H9 (cell line): ENCODE measurements at regions not wholly inside any gene's neighbourhood (a gene's known extent, or its start where the extent isn't known, plus 50 kb on each side); places are given as distances from the start of the nearest gene placed in this dataset.

ENCODE experiments used
- DNase-seq: peaks from one replicate; pipeline ENCODE4 v3.0.0-alpha.2; 2017
- H2AFZ ChIP-seq: one replicate; pipeline ENCODE4 v1.6.1; 2013; ENCODE audit warnings: mild to moderate bottlenecking, low read length, control low read depth, moderate library complexity
- H2AK5ac ChIP-seq: 2 replicates; pipeline ENCODE4 v1.6.1; 2013; ENCODE audit warnings: low read length, control low read depth, mixed read lengths; ENCODE audit not compliant: insufficient read length
- H2BK120ac ChIP-seq: one replicate; pipeline ENCODE4 v1.6.1; 2013; ENCODE audit warnings: low read depth, mild to moderate bottlenecking, low read length, control low read depth, inconsistent platforms; ENCODE audit not compliant: poor library complexity, severe bottlenecking
- H2BK12ac ChIP-seq: 2 replicates; pipeline ENCODE4 v1.6.1; 2013; ENCODE audit warnings: low read length, control low read depth, mixed read lengths, low read depth; ENCODE audit not compliant: insufficient read length
- H2BK15ac ChIP-seq: 2 replicates; pipeline ENCODE4 v1.6.1; 2013; ENCODE audit warnings: low read depth, low read length, control low read depth
- H2BK20ac ChIP-seq: one replicate; pipeline ENCODE4 v1.6.1; 2013; ENCODE audit warnings: low read depth, mild to moderate bottlenecking, low read length, control low read depth, inconsistent platforms; ENCODE audit not compliant: poor library complexity, severe bottlenecking
- H2BK5ac ChIP-seq: 2 replicates; pipeline ENCODE4 v1.6.1; 2013; ENCODE audit warnings: low read length, control low read depth, mixed read lengths; ENCODE audit not compliant: insufficient read length
- H3K14ac ChIP-seq: 2 replicates; pipeline ENCODE4 v1.6.1; 2013; ENCODE audit warnings: low read length, control low read depth; ENCODE audit not compliant: insufficient read depth
- H3K18ac ChIP-seq: 2 replicates; pipeline ENCODE4 v1.6.1; 2013; ENCODE audit warnings: low read depth, mild to moderate bottlenecking, mixed read lengths, low read length, control low read depth; ENCODE audit not compliant: insufficient read length
- H3K23ac ChIP-seq: 2 replicates; pipeline ENCODE4 v1.6.1; 2013; ENCODE audit warnings: low read length, control low read depth, mixed read lengths, low read depth; ENCODE audit not compliant: insufficient read length
- H3K23me2 ChIP-seq: 2 replicates; pipeline ENCODE4 v1.6.1; 2013; ENCODE audit warnings: low read depth, mild to moderate bottlenecking, mixed read lengths, low read length, control low read depth; ENCODE audit not compliant: insufficient read length, poor library complexity, severe bottlenecking
- H3K27ac ChIP-seq: 2 replicates; pipeline ENCODE4 v1.5.1; 2013; ENCODE audit warnings: low read length, control low read depth, mixed read lengths, low read depth; ENCODE audit not compliant: insufficient read length
- H3K27me3 ChIP-seq: 2 replicates; pipeline ENCODE4 v1.6.1; 2013; ENCODE audit warnings: low read length, control low read depth, inconsistent platforms; ENCODE audit not compliant: insufficient read depth
- H3K4ac ChIP-seq: 2 replicates; pipeline ENCODE4 v1.6.1; 2013; ENCODE audit warnings: low read depth, mild to moderate bottlenecking, control low read depth, inconsistent platforms, low read length, moderate library complexity
- H3K4me1 ChIP-seq: 2 replicates; pipeline ENCODE4 v1.6.1; 2013; ENCODE audit warnings: low read length, control low read depth, inconsistent platforms; ENCODE audit not compliant: insufficient read depth
- H3K4me2 ChIP-seq: 2 replicates; pipeline ENCODE4 v1.6.1; 2013; ENCODE audit warnings: low read length, control low read depth, mixed read lengths; ENCODE audit not compliant: insufficient read length, insufficient read depth
- H3K56ac ChIP-seq: 2 replicates; pipeline ENCODE4 v1.6.1; 2013; ENCODE audit warnings: low read depth, mild to moderate bottlenecking, mixed read lengths, low read length, control low read depth; ENCODE audit not compliant: insufficient read length
- H3K79me1 ChIP-seq: 2 replicates; pipeline ENCODE4 v1.6.1; 2013; ENCODE audit warnings: low read depth, mild to moderate bottlenecking, moderate library complexity, low read length, control low read depth, inconsistent platforms; ENCODE audit not compliant: insufficient read depth, poor library complexity, severe bottlenecking
- H3K79me2 ChIP-seq: 2 replicates; pipeline ENCODE4 v1.6.1; 2013; ENCODE audit warnings: low read length, control low read depth, inconsistent platforms; ENCODE audit not compliant: insufficient read depth
- H3K9ac ChIP-seq: 2 replicates; pipeline ENCODE4 v1.6.1; 2013; ENCODE audit warnings: low read length, control low read depth, mixed read lengths; ENCODE audit not compliant: insufficient read length; ENCODE audit errors: extremely low read depth
- H3K9me3 ChIP-seq: one replicate; pipeline ENCODE4 v1.6.1; 2013; ENCODE audit warnings: low read depth, low read length, inconsistent platforms; ENCODE audit not compliant: control insufficient read depth
- H3T11ph ChIP-seq: one replicate; pipeline ENCODE4 v1.6.1; 2013; ENCODE audit warnings: mild to moderate bottlenecking, low read length, control low read depth, inconsistent platforms
- H4K20me1 ChIP-seq: one replicate; pipeline ENCODE4 v1.6.1; 2013; ENCODE audit not compliant: control insufficient read depth, insufficient read length, insufficient read depth
- H4K5ac ChIP-seq: 2 replicates; pipeline ENCODE4 v1.6.1; 2013; ENCODE audit warnings: low read depth, mild to moderate bottlenecking, mixed read lengths, low read length, control low read depth; ENCODE audit not compliant: insufficient read length
- H4K8ac ChIP-seq: replicated peaks from 2 replicates; pipeline ENCODE4 v1.6.1; 2013; ENCODE audit warnings: low read length, control low read depth, mixed read lengths, low read depth; ENCODE audit not compliant: insufficient read length
- H4K91ac ChIP-seq: 2 replicates; pipeline ENCODE4 v1.6.1; 2013; ENCODE audit warnings: low read depth, mild to moderate bottlenecking, moderate library complexity, mixed read lengths, low read length, control low read depth; ENCODE audit not compliant: insufficient read length
- H3K27ac Mint-ChIP-seq, 3 experiments: 2 replicates in 2 of 3; 3 replicates in 1 of 3; pipeline ENCODE4 v1.8.0; 2020 to 2021; ENCODE audit warnings: mixed read lengths in 3 of 3, mild to moderate bottlenecking in 1 of 3, moderate library complexity in 1 of 3
- H3K27me3 Mint-ChIP-seq: 2 replicates; pipeline ENCODE4 v1.8.0; 2021; ENCODE audit warnings: low read depth, mild to moderate bottlenecking, moderate library complexity, mixed read lengths
- H3K36me3 Mint-ChIP-seq, 3 experiments: 2 replicates in 2 of 3; 3 replicates in 1 of 3; pipeline ENCODE4 v1.8.0; 2020 to 2021; ENCODE audit warnings: low read depth in 3 of 3, mixed read lengths in 3 of 3; ENCODE audit not compliant: insufficient read depth in 1 of 3
- H3K4me1 Mint-ChIP-seq, 2 experiments: 2 replicates each; pipeline ENCODE4 v1.8.0; 2020; ENCODE audit warnings: mixed read lengths in 2 of 2
- H3K4me3 Mint-ChIP-seq, 2 experiments: 2 replicates in 1 of 2; 3 replicates in 1 of 2; pipeline ENCODE4 v1.8.0; 2020 to 2021; ENCODE audit warnings: mild to moderate bottlenecking in 2 of 2, mixed read lengths in 2 of 2, moderate library complexity in 1 of 2
- H3K9me3 Mint-ChIP-seq, 2 experiments: 2 replicates in 1 of 2; 3 replicates in 1 of 2; pipeline ENCODE4 v1.8.0; 2020; ENCODE audit warnings: mild to moderate bottlenecking in 2 of 2, mixed read lengths in 2 of 2, moderate library complexity in 1 of 2
- CTCF ChIP-seq: fragments of 200-600 bp; sonication (generic); conservative IDR thresholded peaks from 3 replicates; pipeline ENCODE4 v1.8.0; 2021; ENCODE audit warnings: antibody characterized with exemption, mild to moderate bottlenecking
- WGBS: extraction: QIAGEN DNeasy Blood & Tissue Kit; methylation state at CpG from one replicate; pipeline ENCODE4 v1.1.7; 2013; ENCODE audit warnings: missing lambda C conversion rate, low lambda C conversion rate, mixed read lengths; ENCODE audit not compliant: insufficient read length; ENCODE audit errors: extremely low coverage; 5-methylcytosine and 5-hydroxymethylcytosine counted together

- H3K79me1 ChIP-seq = no peaks in the 10 kb centered on the region
- H3K4me1 Mint-ChIP-seq = peaks cover 0 to 3% of the 10 kb centered on the region in 2 experiments; a peak in 2 of 4 replicates
- no peak overlapping the region for H3K27ac Mint-ChIP-seq
- no peak for DNase-seq
- no peak overlapping the region for H2AK5ac ChIP-seq
- H3K18ac ChIP-seq = no peak overlapping the region
- no peaks in the 10 kb centered on the region for H4K20me1 ChIP-seq
- no peaks in the 10 kb centered on the region for H3K79me2 ChIP-seq
- H3K27ac ChIP-seq = no peak overlapping the region
- H4K5ac ChIP-seq = no peak overlapping the region
- no peak overlapping the region for H2BK15ac ChIP-seq
- no peak overlapping the region for H3K9ac ChIP-seq
- no peaks in the 10 kb centered on the region for H3K4me1 ChIP-seq
- no peak overlapping the region for H2BK12ac ChIP-seq
- no peak overlapping the region for H3K56ac ChIP-seq
- H3K14ac ChIP-seq = no peak overlapping the region
- no peak for TF ChIP-seq CTCF
- H3K23ac ChIP-seq = no peak overlapping the region
- no peaks in the 10 kb centered on the region for H3K36me3 Mint-ChIP-seq
- H2BK5ac ChIP-seq = no peak overlapping the region
- WGBS = no CpG with 5 or more reads among the region's 3 CpGs
- H3T11ph ChIP-seq = no peak overlapping the region
- no peak overlapping the region for H3K4me2 ChIP-seq
- no peak overlapping the region for H4K8ac ChIP-seq
- no peak overlapping the region for H2BK20ac ChIP-seq
- no peak overlapping the region for H3K4ac ChIP-seq
- no peaks in the 10 kb centered on the region for H3K9me3 ChIP-seq
- no peak overlapping the region for H3K4me3 Mint-ChIP-seq
- no peak overlapping the region for H2AFZ ChIP-seq
- no peak overlapping the region for H4K91ac ChIP-seq
- H3K9me3 Mint-ChIP-seq = no peaks in the 10 kb centered on the region
- H3K27me3 Mint-ChIP-seq = no peaks in the 10 kb centered on the region
- H2BK120ac ChIP-seq = no peak overlapping the region
- H3K27me3 ChIP-seq = no peaks in the 10 kb centered on the region
- no peaks in the 10 kb centered on the region for H3K23me2 ChIP-seq
Measured at GRCh38 chr15:93613386-93613785, 524.4 kb upstream of the RGMA start.
